B cell (primary cell): ENCODE measurements at regions not wholly inside any gene's neighbourhood (a gene's known extent, or its start where the extent isn't known, plus 50 kb on each side); places are given as distances from the start of the nearest gene placed in this dataset.

Source experiments
- EZH2 ChIP-seq: IDR thresholded peaks from 2 replicates; pipeline ENCODE4 v1.6.1; 2012; ENCODE audit warnings: borderline replicate concordance, low read depth, mild to moderate bottlenecking, moderate library complexity, low read length; ENCODE audit not compliant: insufficient read depth, poor library complexity, severe bottlenecking
- TF ChIP-seq, protein P1 (sequence below): fragments of 200-600 bp; IDR thresholded peaks from one replicate; pipeline ENCODE4 v1.8.0; 2022; ENCODE audit warnings: antibody characterized with exemption, mild to moderate bottlenecking

DNA sequence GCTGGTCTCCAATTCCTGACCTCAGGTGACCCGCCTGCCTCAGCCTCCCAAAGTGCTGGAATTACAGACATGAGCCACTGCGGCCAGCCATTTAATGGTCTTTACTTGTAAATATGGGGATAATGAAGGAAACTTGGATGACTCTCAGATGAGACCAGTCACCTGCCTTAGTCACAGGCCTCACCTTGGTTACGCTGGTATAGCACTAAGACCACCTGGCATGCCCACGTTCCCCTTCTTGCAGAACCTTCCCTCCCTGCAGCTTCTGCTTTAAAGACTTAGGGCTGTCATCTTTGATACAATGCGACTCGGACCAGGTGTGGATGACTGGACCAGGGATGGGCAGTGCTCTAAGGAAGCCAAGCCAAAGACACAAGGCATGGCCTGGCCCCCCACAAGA lies 629.9 kb downstream of the CCDC171 start:
- TF ChIP-seq EZH2: no peak
- TF ChIP-seq, protein P1, sequence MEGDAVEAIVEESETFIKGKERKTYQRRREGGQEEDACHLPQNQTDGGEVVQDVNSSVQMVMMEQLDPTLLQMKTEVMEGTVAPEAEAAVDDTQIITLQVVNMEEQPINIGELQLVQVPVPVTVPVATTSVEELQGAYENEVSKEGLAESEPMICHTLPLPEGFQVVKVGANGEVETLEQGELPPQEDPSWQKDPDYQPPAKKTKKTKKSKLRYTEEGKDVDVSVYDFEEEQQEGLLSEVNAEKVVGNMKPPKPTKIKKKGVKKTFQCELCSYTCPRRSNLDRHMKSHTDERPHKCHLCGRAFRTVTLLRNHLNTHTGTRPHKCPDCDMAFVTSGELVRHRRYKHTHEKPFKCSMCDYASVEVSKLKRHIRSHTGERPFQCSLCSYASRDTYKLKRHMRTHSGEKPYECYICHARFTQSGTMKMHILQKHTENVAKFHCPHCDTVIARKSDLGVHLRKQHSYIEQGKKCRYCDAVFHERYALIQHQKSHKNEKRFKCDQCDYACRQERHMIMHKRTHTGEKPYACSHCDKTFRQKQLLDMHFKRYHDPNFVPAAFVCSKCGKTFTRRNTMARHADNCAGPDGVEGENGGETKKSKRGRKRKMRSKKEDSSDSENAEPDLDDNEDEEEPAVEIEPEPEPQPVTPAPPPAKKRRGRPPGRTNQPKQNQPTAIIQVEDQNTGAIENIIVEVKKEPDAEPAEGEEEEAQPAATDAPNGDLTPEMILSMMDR: no peak
